ENCODE measurements at regions not wholly inside any gene's neighbourhood (a gene's known extent, or its start where the extent isn't known, plus 50 kb on each side); places are given as distances from the start of the nearest gene placed in this dataset.

GRCh38 chr6:43858161-43859153 is 88.4 kb downstream of the VEGFA start:
- no peak for TF ChIP-seq CTCF (IDR thresholded peaks at IDR 0.05)
- no peak for TF ChIP-seq POLR2A (IDR thresholded peaks at IDR 0.05)
